Amniotic epithelial cell (primary cell): ENCODE measurements at regions not wholly inside any gene's neighbourhood (a gene's known extent, or its start where the extent isn't known, plus 50 kb on each side); places are given as distances from the start of the nearest gene placed in this dataset.

Experiments used
- DNase-seq: peaks from one replicate; pipeline ENCODE4 v3.0.0-alpha.2; 2010; ENCODE audit warnings: low read depth

GRCh38 chr4:23245203-23245832 is 552.6 kb downstream of the GBA3 start:
- DNase-seq, result no peak

GRCh38 chr4:23242962-23243361 is 550.2 kb downstream of the GBA3 start:
- DNase-seq, result no peak

- no peak for DNase-seq
These were observed 548.7 kb downstream of the GBA3 start for GRCh38 chr4:23241408-23241807.

- DNase-seq, result no peak
These were observed 546.1 kb downstream of the GBA3 start for GRCh38 chr4:23238848-23239247.

GRCh38 chr4:23237771-23238170 is 545.0 kb downstream of the GBA3 start:
- no peak for DNase-seq

- DNase-seq, result no peak
These were observed 543.1 kb downstream of the GBA3 start for GRCh38 chr4:23235628-23236390.

GRCh38 chr4:23234716-23235115 is 542.0 kb downstream of the GBA3 start:
- no peak for DNase-seq

- no peak for DNase-seq
These were observed 541.3 kb downstream of the GBA3 start for GRCh38 chr4:23234018-23234417.

GRCh38 chr4:23233596-23233995 is 540.9 kb downstream of the GBA3 start:
- no peak for DNase-seq

GRCh38 chr4:23232987-23233386 is 540.2 kb downstream of the GBA3 start:
- DNase-seq, result no peak

- no peak for DNase-seq
These were observed 532.8 kb downstream of the GBA3 start for GRCh38 chr4:23225564-23225963.

- no peak for DNase-seq
These were observed 532.1 kb downstream of the GBA3 start for GRCh38 chr4:23224684-23225420.

- DNase-seq, result no peak
These were observed 528.2 kb downstream of the GBA3 start for GRCh38 chr4:23220911-23221310.

GRCh38 chr4:23219779-23220408 is 527.2 kb downstream of the GBA3 start:
- DNase-seq, result no peak

- DNase-seq, result no peak
These were observed 520.5 kb downstream of the GBA3 start for GRCh38 chr4:23213198-23213597.

- DNase-seq, result no peak
These were observed 519.8 kb downstream of the GBA3 start for GRCh38 chr4:23212558-23212957.

GRCh38 chr4:23207059-23207458 is 514.3 kb downstream of the GBA3 start:
- no peak for DNase-seq

- DNase-seq, result no peak
These were observed 510.0 kb downstream of the GBA3 start for GRCh38 chr4:23202712-23203247.

- DNase-seq, result no peak
These were observed 502.0 kb downstream of the GBA3 start for GRCh38 chr4:23194751-23195150.

- no peak for DNase-seq
These were observed 481.4 kb downstream of the GBA3 start for GRCh38 chr4:23174179-23174578.

GRCh38 chr4:23171976-23172375 is 479.2 kb downstream of the GBA3 start:
- no peak for DNase-seq

GRCh38 chr4:23169608-23170311 is 477.0 kb downstream of the GBA3 start:
- DNase-seq, result no peak
